Parathyroid adenoma (tissue), 2 donors: ENCODE measurements at regions not wholly inside any gene's neighbourhood (a gene's known extent, or its start where the extent isn't known, plus 50 kb on each side); places are given as distances from the start of the nearest gene placed in this dataset.

ENCODE experiments used
- H2AFZ ChIP-seq: fragments of 300-600 bp; sonication (generic); one replicate; pipeline ENCODE4 v1.7.0; 2017; ENCODE audit warnings: antibody characterized with exemption, mild to moderate bottlenecking
- H3K27ac ChIP-seq: fragments of 300-600 bp; sonication (generic); one replicate; pipeline ENCODE4 v1.7.0; 2017
- H3K27me3 ChIP-seq: fragments of 300-600 bp; sonication (generic); one replicate; pipeline ENCODE4 v1.7.0; 2017; ENCODE audit warnings: low read length; ENCODE audit not compliant: control insufficient read depth, insufficient read depth
- H3K36me3 ChIP-seq: fragments of 300-600 bp; sonication (generic); one replicate; pipeline ENCODE4 v1.7.0; 2017; ENCODE audit warnings: low read length; ENCODE audit not compliant: control insufficient read depth, insufficient read depth
- H3K4me1 ChIP-seq: fragments of 300-600 bp; sonication (generic); one replicate; pipeline ENCODE4 v1.7.0; 2017; ENCODE audit warnings: control low read depth
- H3K4me2 ChIP-seq: fragments of 300-600 bp; sonication (generic); one replicate; pipeline ENCODE4 v1.7.0; 2017; ENCODE audit warnings: low read length
- H3K4me3 ChIP-seq: fragments of 300-600 bp; sonication (generic); one replicate; pipeline ENCODE4 v1.7.0; 2017; ENCODE audit warnings: low read depth, low read length
- H3K79me2 ChIP-seq: fragments of 300-600 bp; sonication (generic); one replicate; pipeline ENCODE4 v1.7.0; 2017; ENCODE audit warnings: control low read depth
- H3K9ac ChIP-seq: fragments of 300-600 bp; sonication (generic); one replicate; pipeline ENCODE4 v1.7.0; 2017; ENCODE audit warnings: mild to moderate bottlenecking
- H3K9me3 ChIP-seq: fragments of 300-600 bp; sonication (generic); one replicate; pipeline ENCODE4 v1.7.0; 2017; ENCODE audit warnings: low read length; ENCODE audit not compliant: control insufficient read depth
- TF ChIP-seq, protein P1 (sequence below): fragments of 300-600 bp; sonication (generic); IDR thresholded peaks from one replicate; pipeline ENCODE4 v1.7.0; 2017; ENCODE audit warnings: antibody characterized with exemption, mild to moderate bottlenecking
- donor health status: primary hyperparathyroidism.

DNA sequence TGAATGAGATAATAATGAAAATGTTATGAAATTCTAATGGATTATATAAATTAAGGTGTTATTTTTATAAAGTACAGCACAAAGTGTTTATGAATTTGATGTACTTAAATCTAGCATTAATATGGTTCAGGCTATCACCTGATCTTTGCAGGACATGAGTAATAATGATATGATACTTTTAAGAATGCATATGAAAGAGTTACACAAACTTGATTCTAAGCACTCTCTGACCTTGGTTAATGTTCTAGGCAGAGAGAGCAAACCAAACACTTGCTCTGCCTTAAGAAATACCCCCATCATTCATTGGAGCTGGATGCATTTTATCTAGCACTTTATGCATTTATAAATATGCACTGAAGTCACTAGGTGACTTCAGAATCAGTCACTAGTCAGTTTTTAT, 942.2 kb upstream of the CDH8 start:
- Histone ChIP-seq H3K36me3 (no peaks in the 10 kb centered on the region), H2AFZ (no peak overlapping the region), H3K27me3 (no peaks in the 10 kb centered on the region), H3K4me2 (no peak overlapping the region), H3K79me2 (no peaks in the 10 kb centered on the region), H3K9ac (no peak overlapping the region), H3K4me3 (no peak overlapping the region), H3K27ac (no peak overlapping the region), H3K4me1 (no peaks in the 10 kb centered on the region), H3K9me3 (no peaks in the 10 kb centered on the region)
- TF ChIP-seq, protein P1, sequence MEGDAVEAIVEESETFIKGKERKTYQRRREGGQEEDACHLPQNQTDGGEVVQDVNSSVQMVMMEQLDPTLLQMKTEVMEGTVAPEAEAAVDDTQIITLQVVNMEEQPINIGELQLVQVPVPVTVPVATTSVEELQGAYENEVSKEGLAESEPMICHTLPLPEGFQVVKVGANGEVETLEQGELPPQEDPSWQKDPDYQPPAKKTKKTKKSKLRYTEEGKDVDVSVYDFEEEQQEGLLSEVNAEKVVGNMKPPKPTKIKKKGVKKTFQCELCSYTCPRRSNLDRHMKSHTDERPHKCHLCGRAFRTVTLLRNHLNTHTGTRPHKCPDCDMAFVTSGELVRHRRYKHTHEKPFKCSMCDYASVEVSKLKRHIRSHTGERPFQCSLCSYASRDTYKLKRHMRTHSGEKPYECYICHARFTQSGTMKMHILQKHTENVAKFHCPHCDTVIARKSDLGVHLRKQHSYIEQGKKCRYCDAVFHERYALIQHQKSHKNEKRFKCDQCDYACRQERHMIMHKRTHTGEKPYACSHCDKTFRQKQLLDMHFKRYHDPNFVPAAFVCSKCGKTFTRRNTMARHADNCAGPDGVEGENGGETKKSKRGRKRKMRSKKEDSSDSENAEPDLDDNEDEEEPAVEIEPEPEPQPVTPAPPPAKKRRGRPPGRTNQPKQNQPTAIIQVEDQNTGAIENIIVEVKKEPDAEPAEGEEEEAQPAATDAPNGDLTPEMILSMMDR = no peak

DNA sequence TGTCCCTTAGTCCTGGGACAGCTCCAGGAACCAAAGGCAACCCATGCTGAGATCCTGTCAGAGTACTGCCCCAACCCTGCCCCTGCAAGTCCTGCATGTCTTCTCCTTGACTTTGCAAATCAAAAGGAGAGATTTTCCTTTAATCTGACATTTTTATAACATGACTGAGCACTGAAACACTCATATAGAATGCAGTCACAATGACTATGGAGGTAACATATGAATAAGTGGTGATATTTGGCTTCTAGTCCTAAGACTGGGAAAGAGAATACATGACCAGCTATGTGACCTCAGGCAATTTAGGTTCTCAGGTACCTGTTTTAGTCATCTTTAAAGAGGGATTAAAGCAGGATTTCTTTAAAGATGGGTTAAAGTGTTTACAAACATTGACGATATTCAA, 941.6 kb upstream of the CDH8 start:
- TF ChIP-seq, protein P1 = no peak
- H3K9me3 ChIP-seq = no peaks in the 10 kb centered on the region
- no peaks in the 10 kb centered on the region for H3K4me1 ChIP-seq

DNA sequence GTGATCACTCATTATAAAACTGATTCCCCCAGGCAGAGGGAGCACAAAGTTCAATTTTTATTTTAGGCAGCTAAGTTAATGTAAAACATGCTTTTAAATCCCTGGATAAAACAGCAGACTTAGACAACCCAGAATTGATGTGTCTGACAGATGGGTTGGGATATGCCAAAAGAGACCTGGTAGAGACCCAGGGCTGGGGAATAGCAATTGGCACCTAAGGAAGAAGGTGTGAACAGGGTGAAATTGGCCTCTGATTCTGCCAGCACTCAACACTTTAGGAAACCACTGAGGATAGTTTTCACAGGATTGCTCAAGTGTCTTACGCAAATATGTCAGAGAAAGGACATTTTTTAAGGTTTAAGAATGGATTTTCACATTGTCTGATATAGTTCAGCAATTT, 938.2 kb upstream of the CDH8 start:
- no peaks in the 10 kb centered on the region for H3K36me3 ChIP-seq
- H3K4me1 ChIP-seq = no peaks in the 10 kb centered on the region
- no peaks in the 10 kb centered on the region for H3K79me2 ChIP-seq
- no peak overlapping the region for H2AFZ ChIP-seq
- no peak overlapping the region for H3K4me2 ChIP-seq
- no peaks in the 10 kb centered on the region for H3K9me3 ChIP-seq
- no peak overlapping the region for H3K4me3 ChIP-seq
- H3K27ac ChIP-seq = no peak overlapping the region
- no peaks in the 10 kb centered on the region for H3K27me3 ChIP-seq
- H3K9ac ChIP-seq = no peak overlapping the region
- TF ChIP-seq, protein P1 = no peak

More for the DNA sequence above, 941.6 kb upstream of the CDH8 start:
- no peak overlapping the region for H3K27ac ChIP-seq
- no peaks in the 10 kb centered on the region for H3K27me3 ChIP-seq
- H3K4me3 ChIP-seq = no peak overlapping the region
- no peaks in the 10 kb centered on the region for H3K79me2 ChIP-seq
- no peaks in the 10 kb centered on the region for H3K36me3 ChIP-seq
- no peak overlapping the region for H3K9ac ChIP-seq
- no peak overlapping the region for H2AFZ ChIP-seq
- no peak overlapping the region for H3K4me2 ChIP-seq

DNA sequence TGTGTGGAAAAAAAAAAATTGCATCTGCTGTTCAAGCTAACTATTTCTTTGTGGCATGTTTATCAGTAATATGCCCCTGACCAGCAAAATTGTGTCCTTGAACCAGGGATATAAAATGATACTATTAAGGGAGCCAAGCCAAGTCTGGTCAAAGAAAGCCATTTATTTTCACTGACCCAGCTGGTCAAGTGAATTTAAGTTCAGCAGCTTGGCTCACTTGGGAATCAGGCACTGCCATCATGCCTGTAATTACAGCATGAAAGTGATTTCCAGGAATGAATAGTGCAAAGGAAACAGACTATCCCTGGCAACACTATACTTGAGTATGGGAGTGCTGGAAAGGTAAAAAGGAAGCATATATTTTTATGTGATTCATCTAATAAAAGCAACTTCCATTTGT, 934.6 kb upstream of the CDH8 start:
- no peak overlapping the region for H3K27ac ChIP-seq
- TF ChIP-seq, protein P1 = no peak
- no peak overlapping the region for H2AFZ ChIP-seq
- no peaks in the 10 kb centered on the region for H3K4me1 ChIP-seq
- H3K4me2 ChIP-seq = no peak overlapping the region
- H3K79me2 ChIP-seq = no peaks in the 10 kb centered on the region
- no peaks in the 10 kb centered on the region for H3K36me3 ChIP-seq
- no peak overlapping the region for H3K9ac ChIP-seq
- no peaks in the 10 kb centered on the region for H3K9me3 ChIP-seq
- H3K27me3 ChIP-seq = no peaks in the 10 kb centered on the region
- H3K4me3 ChIP-seq = no peak overlapping the region

DNA sequence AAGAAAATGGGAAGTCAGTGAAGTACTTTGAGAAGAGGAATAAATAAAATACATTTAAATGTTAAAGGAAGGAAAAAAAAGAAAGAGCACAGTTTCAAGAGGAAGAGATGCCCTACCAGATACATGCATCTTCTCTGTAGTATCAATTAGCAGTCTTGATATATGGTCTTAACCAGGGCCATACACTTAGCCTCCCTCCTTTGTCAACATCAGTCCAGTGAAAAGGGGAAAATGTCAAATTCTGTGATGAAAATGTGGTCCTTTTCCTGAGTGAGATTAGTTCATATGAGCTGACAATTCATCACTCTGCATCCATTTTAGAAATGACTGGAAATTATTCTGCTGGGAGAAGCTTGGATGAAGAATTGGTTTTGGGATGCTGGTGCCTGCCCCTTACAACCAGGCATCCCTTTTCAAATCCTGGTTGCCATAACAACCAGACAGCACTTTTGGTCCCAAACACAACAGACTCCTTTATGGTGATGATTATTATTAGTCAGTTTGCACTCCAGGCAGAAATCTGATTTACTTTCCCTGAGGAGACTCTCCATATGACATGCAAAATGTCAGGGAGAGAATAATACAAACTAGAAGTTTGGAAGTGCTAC, 933.6 kb upstream of the CDH8 start:
- Histone ChIP-seq H3K4me1 (no peaks in the 10 kb centered on the region), H3K27me3 (no peaks in the 10 kb centered on the region), H3K4me3 (no peak overlapping the region), H2AFZ (no peak overlapping the region), H3K36me3 (no peaks in the 10 kb centered on the region), H3K9ac (no peak overlapping the region), H3K4me2 (no peak overlapping the region), H3K27ac (no peak overlapping the region), H3K9me3 (no peaks in the 10 kb centered on the region), H3K79me2 (no peaks in the 10 kb centered on the region)
- TF ChIP-seq, protein P1 = no peak
